Thyroid gland (tissue), 4 donors: ENCODE measurements at regions not wholly inside any gene's neighbourhood (a gene's known extent, or its start where the extent isn't known, plus 50 kb on each side); places are given as distances from the start of the nearest gene placed in this dataset.
"Not testable (repeated sequence)": the region's sequence is repeated elsewhere in the genome, so short reads cannot be mapped to it uniquely, and the experiment has no call there.

ENCODE experiments used
- DNase-seq, 2 donors: peaks; one replicate each; pipeline ENCODE4 v3.0.0-alpha.2; 2019
- H3K27ac ChIP-seq, 3 donors: fragments of 200-600 bp; sonication (generic); 1 replicate in 2 of 3; 2 replicates in 1 of 3; pipeline ENCODE4 v1.5.1; 2016 to 2019; ENCODE audit warnings: mild to moderate bottlenecking in 1 of 3, moderate library complexity in 1 of 3
- H3K27me3 ChIP-seq: fragments of 200-600 bp; sonication (generic); one replicate; pipeline ENCODE4 v1.5.1; 2019
- H3K36me3 ChIP-seq, 2 donors: fragments of 200-600 bp; sonication (generic); one replicate each; pipeline ENCODE4 v1.5.1; 2016 to 2019
- H3K4me1 ChIP-seq, 2 donors: fragments of 200-600 bp; sonication (generic); one replicate each; pipeline ENCODE4 v1.5.1; 2017 to 2019
- H3K4me3 ChIP-seq, 3 donors: fragments of 200-600 bp; sonication (generic); replicated peaks in 1 of 3; 1 replicate in 2 of 3; 2 replicates in 1 of 3; pipeline ENCODE4 v1.5.1; 2016; ENCODE audit warnings: mild to moderate bottlenecking in 1 of 3
- H3K9me3 ChIP-seq: fragments of 200-600 bp; sonication (generic); one replicate; pipeline ENCODE4 v1.5.1; 2017
- CTCF ChIP-seq, 6 experiments: fragments of 200-600 bp in 3 of 6; fragments of 450-650 bp in 3 of 6; sonication (generic) in 3 of 6; IDR thresholded peaks; one replicate each; pipeline ENCODE4 v1.5.1; 2016 to 2019; ENCODE audit warnings: antibody characterized with exemption in 6 of 6, mild to moderate bottlenecking in 2 of 6, inconsistent platforms in 1 of 6, moderate library complexity in 1 of 6
- POLR2A ChIP-seq, 2 donors: fragments of 450-650 bp; IDR thresholded peaks; one replicate each; pipeline ENCODE4 v1.6.1; 2017; ENCODE audit warnings: antibody characterized with exemption in 2 of 2, mild to moderate bottlenecking in 2 of 2, moderate library complexity in 1 of 2
- WGBS, 2 donors: methylation state at CpG; one replicate each; pipeline ENCODE4 v1.1.5; 2017; 5-methylcytosine and 5-hydroxymethylcytosine counted together
- intact Hi-C: fragments of 100-400 bp; cut with DNase I; formaldehyde crosslinking; loops from one replicate; pipeline ENCODE4 v1.15.1; 2023

DNA sequence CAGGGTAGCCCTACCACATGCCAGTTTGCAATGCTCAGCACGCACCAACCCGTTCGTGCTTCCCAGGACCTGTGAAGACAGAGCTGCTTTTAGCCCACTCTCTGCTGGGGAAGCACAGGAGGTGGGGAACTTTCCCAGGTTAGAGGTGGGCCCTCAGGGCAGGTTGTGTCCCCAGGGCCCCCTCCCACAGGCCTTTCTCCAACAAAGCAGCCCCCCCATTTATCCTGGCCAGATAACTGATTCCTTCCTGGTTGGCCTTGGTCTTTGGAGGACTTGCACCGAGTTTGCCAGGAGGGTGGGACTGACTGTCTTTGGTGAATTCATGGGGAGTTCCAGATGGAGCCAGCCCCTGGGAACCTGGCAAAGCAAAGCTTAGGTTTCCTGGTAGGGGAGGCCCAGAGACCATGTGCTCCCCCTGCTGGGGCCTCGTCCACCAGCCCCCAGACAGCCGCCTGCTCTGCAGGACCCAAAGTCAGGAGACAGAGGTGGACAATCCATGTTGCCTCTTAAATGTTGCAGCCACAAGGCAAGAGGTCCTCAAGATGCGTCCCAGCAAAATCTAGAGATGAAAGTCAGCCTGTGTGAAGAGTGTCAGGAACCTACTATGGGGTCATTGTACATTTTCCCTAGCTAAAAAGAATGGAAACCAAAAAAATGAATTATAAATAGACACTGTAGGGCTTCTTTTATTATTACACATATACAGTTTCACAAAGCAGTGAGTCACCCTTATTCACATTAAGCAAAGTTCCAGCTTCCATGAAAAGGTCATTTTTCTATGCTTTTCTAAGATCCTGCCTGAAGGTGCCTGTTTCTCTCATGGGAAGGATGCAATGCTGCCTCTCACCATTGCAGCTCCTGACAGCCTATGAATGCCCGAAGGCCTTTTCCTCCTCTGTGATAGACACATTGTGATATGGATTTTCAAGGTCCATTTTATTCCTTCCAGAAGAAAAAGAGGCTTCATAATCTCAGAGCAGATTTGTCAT is 497.8 kb downstream of the PREX1 start:
- Histone ChIP-seq H3K9me3 (no peaks in the 10 kb centered on the region), H3K4me3 (no peak overlapping the region), H3K27me3 (no peaks in the 10 kb centered on the region), H3K36me3 (no peaks in the 10 kb centered on the region), H3K4me1 (no peaks in the 10 kb centered on the region), H3K27ac (no peak overlapping the region)
- no peak for DNase-seq
- intact Hi-C loops, result no loop called here
- WGBS, 2 donors, result 80 to 83% methylated on average over 7 to 8 of the region's 8 CpGs
- TF ChIP-seq CTCF (IDR thresholded peaks at IDR 0.05) (no peak), POLR2A (IDR thresholded peaks at IDR 0.05) (no peak)

DNA sequence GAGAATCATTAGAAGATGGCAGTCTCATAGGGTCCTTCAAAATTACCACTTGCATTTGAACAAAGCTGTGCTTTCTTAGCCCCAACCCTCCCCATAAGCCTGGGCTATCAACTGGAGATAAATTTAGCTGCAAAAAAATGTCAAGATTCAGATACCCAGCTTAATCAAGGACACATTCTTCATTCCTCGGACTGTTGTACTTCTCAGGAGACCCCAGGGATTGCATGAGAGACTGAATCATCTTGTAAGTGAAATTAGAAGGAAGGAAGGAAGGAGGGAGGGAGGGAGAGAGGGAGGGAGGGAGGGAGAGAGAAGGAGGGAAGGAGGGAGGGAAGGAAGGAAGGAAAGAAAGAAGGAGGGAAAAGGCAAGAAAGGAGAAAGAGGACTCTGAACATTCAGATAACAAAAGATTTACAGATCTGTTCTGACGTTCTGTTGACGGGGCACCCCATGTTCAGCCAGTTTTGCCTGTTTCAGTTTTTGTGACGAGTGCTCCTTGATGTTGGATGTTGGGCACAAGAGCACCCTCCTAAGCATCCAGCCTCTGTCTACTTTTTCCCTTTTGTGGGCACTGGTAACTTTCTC is 498.7 kb downstream of the PREX1 start:
- no peak for DNase-seq
- intact Hi-C loops, result no loop called here
- Histone ChIP-seq H3K27ac (no peak overlapping the region), H3K36me3 (no peaks in the 10 kb centered on the region), H3K27me3 (no peaks in the 10 kb centered on the region), H3K4me3 (no peak overlapping the region), H3K9me3 (no peaks in the 10 kb centered on the region), H3K4me1 (no peaks in the 10 kb centered on the region)
- 60 to 65% methylated on average over 4 of the region's 4 CpGs for WGBS, 2 donors
- TF ChIP-seq CTCF (IDR thresholded peaks at IDR 0.05), result no peak
- TF ChIP-seq POLR2A (IDR thresholded peaks at IDR 0.05), result no peak

- H3K4me1 ChIP-seq, intact Hi-C loops, H3K4me3 ChIP-seq, H3K9me3 ChIP-seq, H3K27me3 ChIP-seq, H3K27ac ChIP-seq, DNase-seq, H3K36me3 ChIP-seq: not testable (repeated sequence)
- 93% methylated on average over 8 of the region's 8 CpGs for WGBS, 2 donors
These were observed 500.0 kb downstream of the PREX1 start for GRCh38 chr20:48327848-48328247.

- Histone ChIP-seq H3K27me3 (no peaks in the 10 kb centered on the region), H3K9me3 (no peaks in the 10 kb centered on the region), H3K4me3 (no peak overlapping the region), H3K36me3 (no peaks in the 10 kb centered on the region), H3K27ac (no peak overlapping the region), H3K4me1 (no peaks in the 10 kb centered on the region)
- 64 to 66% methylated on average over 6 to 11 of the region's 11 CpGs for WGBS, 2 donors
- intact Hi-C loops, result no loop called here
- no peak for DNase-seq
- no peak for TF ChIP-seq POLR2A (IDR thresholded peaks at IDR 0.05)
- TF ChIP-seq CTCF (IDR thresholded peaks at IDR 0.05), result no peak
These were observed 500.9 kb downstream of the PREX1 start for GRCh38 chr20:48326868-48327267.

- no peaks in the 10 kb centered on the region for H3K4me1 ChIP-seq
- no CpG with 5 or more reads among the region's 4 CpGs for WGBS, 2 donors
- no peaks in the 10 kb centered on the region for H3K36me3 ChIP-seq
- no peak overlapping the region for H3K27ac ChIP-seq
- H3K27me3 ChIP-seq, result no peaks in the 10 kb centered on the region
- DNase-seq, result no peak
- TF ChIP-seq POLR2A (IDR thresholded peaks at IDR 0.05) (no peak), CTCF (IDR thresholded peaks at IDR 0.05) (no peak)
- intact Hi-C loops, result no loop called here
- no peak overlapping the region for H3K4me3 ChIP-seq
- no peaks in the 10 kb centered on the region for H3K9me3 ChIP-seq
These were observed 501.4 kb downstream of the PREX1 start for GRCh38 chr20:48326434-48326691.
